ENCODE measurements at regions not wholly inside any gene's neighbourhood (a gene's known extent, or its start where the extent isn't known, plus 50 kb on each side); places are given as distances from the start of the nearest gene placed in this dataset.

- H3K4me3 ChIP-seq (ENCODE audit: low read length), result no peak overlapping the region
- no peak for DNase-seq (ENCODE audit: low read depth)
- TF ChIP-seq, protein P1, sequence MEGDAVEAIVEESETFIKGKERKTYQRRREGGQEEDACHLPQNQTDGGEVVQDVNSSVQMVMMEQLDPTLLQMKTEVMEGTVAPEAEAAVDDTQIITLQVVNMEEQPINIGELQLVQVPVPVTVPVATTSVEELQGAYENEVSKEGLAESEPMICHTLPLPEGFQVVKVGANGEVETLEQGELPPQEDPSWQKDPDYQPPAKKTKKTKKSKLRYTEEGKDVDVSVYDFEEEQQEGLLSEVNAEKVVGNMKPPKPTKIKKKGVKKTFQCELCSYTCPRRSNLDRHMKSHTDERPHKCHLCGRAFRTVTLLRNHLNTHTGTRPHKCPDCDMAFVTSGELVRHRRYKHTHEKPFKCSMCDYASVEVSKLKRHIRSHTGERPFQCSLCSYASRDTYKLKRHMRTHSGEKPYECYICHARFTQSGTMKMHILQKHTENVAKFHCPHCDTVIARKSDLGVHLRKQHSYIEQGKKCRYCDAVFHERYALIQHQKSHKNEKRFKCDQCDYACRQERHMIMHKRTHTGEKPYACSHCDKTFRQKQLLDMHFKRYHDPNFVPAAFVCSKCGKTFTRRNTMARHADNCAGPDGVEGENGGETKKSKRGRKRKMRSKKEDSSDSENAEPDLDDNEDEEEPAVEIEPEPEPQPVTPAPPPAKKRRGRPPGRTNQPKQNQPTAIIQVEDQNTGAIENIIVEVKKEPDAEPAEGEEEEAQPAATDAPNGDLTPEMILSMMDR (conservative IDR thresholded peaks at IDR 0.05; ENCODE audit: low read length), result no peak
These were observed 188.7 kb upstream of the POU5F2 start for GRCh38 chr5:93930098-93930497.

GRCh38 chr5:93929131-93929530 lies 187.7 kb upstream of the POU5F2 start:
- H3K4me3 ChIP-seq (ENCODE audit: low read length), result no peak overlapping the region
- peak; percentile 70 for DNase-seq (ENCODE audit: low read depth)
- TF ChIP-seq, protein P1 (conservative IDR thresholded peaks at IDR 0.05; ENCODE audit: low read length), result no peak

- peak; percentile 67 for DNase-seq (ENCODE audit: low read depth)
These were observed 185.6 kb upstream of the POU5F2 start for GRCh38 chr5:93926831-93927620.

GRCh38 chr5:93925321-93925720 lies 183.9 kb upstream of the POU5F2 start:
- no peak overlapping the region for H3K4me3 ChIP-seq (ENCODE audit: low read length)
- DNase-seq (ENCODE audit: low read depth), result no peak
- TF ChIP-seq, protein P1 (conservative IDR thresholded peaks at IDR 0.05; ENCODE audit: low read length), result no peak

More at GRCh38 chr5:93926831-93927620, 185.6 kb upstream of the POU5F2 start:
- H3K4me3 ChIP-seq (ENCODE audit: low read length), result no peak overlapping the region
- TF ChIP-seq, protein P1 (conservative IDR thresholded peaks at IDR 0.05; ENCODE audit: low read length), result no peak

- no peak overlapping the region for H3K4me3 ChIP-seq (ENCODE audit: low read length)
- peak; percentile 54 for DNase-seq (ENCODE audit: low read depth)
- TF ChIP-seq, protein P1 (conservative IDR thresholded peaks at IDR 0.05; ENCODE audit: low read length), result no peak
These were observed 183.2 kb upstream of the POU5F2 start for GRCh38 chr5:93924628-93925027.

- TF ChIP-seq, protein P1 (conservative IDR thresholded peaks at IDR 0.05; ENCODE audit: low read length), result no peak
- no peak for DNase-seq (ENCODE audit: low read depth)
- no peak overlapping the region for H3K4me3 ChIP-seq (ENCODE audit: low read length)
These were observed 181.2 kb upstream of the POU5F2 start for GRCh38 chr5:93922551-93922950.

GRCh38 chr5:93921001-93921400 lies 179.6 kb upstream of the POU5F2 start:
- H3K4me3 ChIP-seq (ENCODE audit: low read length), result no peak overlapping the region
- TF ChIP-seq, protein P1 (conservative IDR thresholded peaks at IDR 0.05; ENCODE audit: low read length), result no peak
- DNase-seq (ENCODE audit: low read depth), result no peak
